B cell (primary cell): ENCODE measurements at regions not wholly inside any gene's neighbourhood (a gene's known extent, or its start where the extent isn't known, plus 50 kb on each side); places are given as distances from the start of the nearest gene placed in this dataset.

Experiments used
- ATAC-seq: fragments of 200-7000 bp; cut with Tn5 transposase; one replicate; pipeline ENCODE4 v1.10.0; 2021; ENCODE audit warnings: low read depth, mild to moderate bottlenecking, moderate number of reproducible peaks, moderate library complexity
- CTCF ChIA-PET: fragments of 350-600 bp; sonication (Branson Sonifier 250); formaldehyde crosslinking; loops from one replicate; lab custom pipeline; 2021; ENCODE audit warnings: antibody characterized with exemption, inconsistent platforms; lab: Charles Lee
- POLR2A ChIA-PET: fragments of 350-600 bp; sonication (Branson Sonifier 250); formaldehyde crosslinking; loops from one replicate; lab custom pipeline; 2021; ENCODE audit warnings: antibody characterized with exemption; lab: Charles Lee
- DNase-seq: peaks from one replicate; pipeline ENCODE4 v3.0.0; 2013
- H2AFZ ChIP-seq: 2 replicates; pipeline ENCODE4 v1.6.1; 2012; ENCODE audit warnings: mild to moderate bottlenecking, low read depth, low read length; ENCODE audit not compliant: insufficient read depth, poor library complexity, severe bottlenecking
- H3K27ac ChIP-seq, 2 donors: 1 replicate in 1 of 2; 2 replicates in 1 of 2; pipeline ENCODE4 v1.5.1; 2012 to 2013; ENCODE audit warnings: low read length in 2 of 2, mild to moderate bottlenecking in 2 of 2, moderate library complexity in 1 of 2
- H3K27me3 ChIP-seq, 4 experiments: fragments of 200-600 bp in 1 of 4; sonication (generic) in 1 of 4; replicated peaks in 1 of 4; 1 replicate in 2 of 4; 2 replicates in 2 of 4; pipeline versions ENCODE4 v1.6.1 to v1.7.0; 2013 to 2016; ENCODE audit warnings: low read length in 3 of 4, mild to moderate bottlenecking in 2 of 4, mixed read lengths in 1 of 4, moderate library complexity in 1 of 4; ENCODE audit not compliant: insufficient read depth in 4 of 4, control insufficient read depth in 3 of 4; ENCODE audit errors: control extremely low read depth in 1 of 4
- H3K36me3 ChIP-seq, 2 experiments: replicated peaks in 1 of 2; 1 replicate in 1 of 2; 2 replicates in 1 of 2; pipeline versions ENCODE4 v1.6.1 to v1.7.1; 2013; ENCODE audit warnings: low read length in 1 of 2; ENCODE audit not compliant: insufficient read depth in 2 of 2, control insufficient read depth in 1 of 2; ENCODE audit errors: control extremely low read depth in 1 of 2, extremely low read depth in 1 of 2
- H3K4me1 ChIP-seq, 2 donors: fragments of 200-600 bp in 1 of 2; sonication (generic) in 1 of 2; 1 replicate in 1 of 2; 2 replicates in 1 of 2; pipeline versions ENCODE4 v1.5.1 to v1.6.1; 2013 to 2017; ENCODE audit warnings: low read length in 2 of 2; ENCODE audit not compliant: control insufficient read depth in 2 of 2, insufficient read depth in 2 of 2
- H3K4me2 ChIP-seq: replicated peaks from 2 replicates; pipeline ENCODE3; 2012; ENCODE audit warnings: mild to moderate bottlenecking, low read depth, low read length; ENCODE audit not compliant: poor library complexity, severe bottlenecking
- H3K4me3 ChIP-seq, 5 experiments: fragments of 200-600 bp in 1 of 5; sonication (generic) in 1 of 5; 1 replicate in 3 of 5; 2 replicates in 2 of 5; pipeline versions ENCODE4 v1.5.1 to v1.7.0; 2011 to 2016; ENCODE audit warnings: low read length in 4 of 5, mild to moderate bottlenecking in 4 of 5, low read depth in 2 of 5, control low read depth in 1 of 5, moderate library complexity in 1 of 5; ENCODE audit not compliant: insufficient read depth in 1 of 5; ENCODE audit errors: control extremely low read depth in 1 of 5, extremely low read depth in 1 of 5
- H3K79me2 ChIP-seq: fragments of 200-600 bp; sonication (generic); one replicate; pipeline ENCODE4 v1.6.0; 2016; ENCODE audit warnings: low read length; ENCODE audit not compliant: control insufficient read depth, insufficient read depth
- H3K9ac ChIP-seq: fragments of 200-600 bp; sonication (generic); 2 replicates; pipeline ENCODE4 v1.6.1; 2017; ENCODE audit warnings: mild to moderate bottlenecking, low read length, moderate library complexity
- H3K9me3 ChIP-seq, 3 donors: one replicate each; pipeline versions ENCODE4 v1.6.1 to v1.7.1; 2013; ENCODE audit warnings: low read length in 2 of 3; ENCODE audit not compliant: control insufficient read depth in 2 of 3, insufficient read depth in 1 of 3; ENCODE audit errors: control extremely low read depth in 1 of 3
- H4K20me1 ChIP-seq: 2 replicates; pipeline ENCODE4 v1.6.0; 2012; ENCODE audit warnings: mild to moderate bottlenecking, low read length; ENCODE audit not compliant: insufficient read depth, control insufficient read depth, poor library complexity, severe bottlenecking
- H3K27ac Mint-ChIP-seq: one replicate; pipeline ENCODE4 v1.8.0; 2021; ENCODE audit warnings: mixed read lengths
- H3K27me3 Mint-ChIP-seq: one replicate; pipeline ENCODE4 v1.8.0; 2021; ENCODE audit warnings: mixed read lengths
- H3K4me1 Mint-ChIP-seq: one replicate; pipeline ENCODE4 v1.8.0; 2021; ENCODE audit warnings: mixed read lengths
- H3K4me3 Mint-ChIP-seq: one replicate; pipeline ENCODE4 v1.8.0; 2021; ENCODE audit warnings: mixed read lengths
- H3K9me3 Mint-ChIP-seq: one replicate; pipeline ENCODE4 v1.8.0; 2022; ENCODE audit warnings: mixed read lengths; ENCODE audit not compliant: insufficient read depth
- EZH2 ChIP-seq: IDR thresholded peaks from 2 replicates; pipeline ENCODE4 v1.6.1; 2012; ENCODE audit warnings: borderline replicate concordance, low read depth, mild to moderate bottlenecking, moderate library complexity, low read length; ENCODE audit not compliant: insufficient read depth, poor library complexity, severe bottlenecking
- WGBS: methylation state at CpG from one replicate; pipeline ENCODE4 v1.1.5; 2013; ENCODE audit warnings: missing lambda C conversion rate; ENCODE audit not compliant: insufficient coverage; 5-methylcytosine and 5-hydroxymethylcytosine counted together
- intact Hi-C: fragments of 100-400 bp; cut with micrococcal nuclease; formaldehyde crosslinking; loops from one replicate; pipeline ENCODE4 v1.10.0; 2022
- TF ChIP-seq, protein P1 (sequence below): fragments of 200-600 bp; IDR thresholded peaks from one replicate; pipeline ENCODE4 v1.8.0; 2022; ENCODE audit warnings: antibody characterized with exemption, mild to moderate bottlenecking

DNA sequence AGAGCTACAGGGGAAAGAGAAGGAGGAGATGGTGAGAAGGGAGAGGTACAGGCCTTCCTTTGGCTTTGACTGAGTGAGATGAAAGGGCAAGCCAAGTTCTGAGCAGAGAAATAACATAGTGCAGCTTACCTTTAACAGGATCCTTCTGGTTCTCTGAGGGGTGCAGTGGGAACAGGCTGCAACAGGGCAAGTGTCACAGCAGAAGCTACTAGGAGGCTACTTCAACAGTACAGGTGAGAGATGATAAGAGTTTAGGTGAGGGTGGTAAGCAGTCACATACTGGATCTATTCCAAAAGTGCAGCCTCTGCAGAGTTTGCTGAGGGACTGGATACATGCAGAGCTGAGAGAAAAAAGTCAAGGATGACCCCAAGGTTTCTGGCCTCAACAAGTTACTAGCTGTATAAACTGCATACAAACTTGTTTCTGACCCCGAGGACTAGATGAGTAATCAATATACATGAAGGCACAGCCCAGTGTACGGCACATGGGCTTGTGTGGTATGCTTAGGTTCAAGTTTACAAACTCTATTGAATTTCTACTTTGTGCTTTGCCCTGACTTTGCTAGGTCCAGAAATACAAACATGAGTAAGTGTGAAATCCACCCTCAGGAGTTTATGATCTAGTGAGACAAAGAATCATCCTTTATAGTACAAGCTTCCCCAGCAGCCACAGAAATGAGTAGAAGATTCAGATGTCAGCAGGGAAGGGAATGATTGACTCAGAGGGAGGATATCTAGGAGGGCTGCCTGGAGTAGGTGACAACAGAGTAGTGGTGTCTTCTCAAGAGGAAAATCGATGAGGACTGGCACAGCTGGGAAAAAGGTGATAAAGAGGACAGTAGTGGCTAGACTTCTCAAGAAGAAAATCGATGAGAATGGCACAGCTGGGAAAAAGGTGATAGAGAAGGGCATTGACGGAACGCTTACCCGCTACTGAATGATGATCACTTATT is 78.2 kb upstream of the TJP1 start:
- Histone ChIP-seq H4K20me1 (no peaks in the 10 kb centered on the region), H3K79me2 (no peaks in the 10 kb centered on the region), H2AFZ (no peak overlapping the region), H3K27ac (no peak overlapping the region), H3K27me3 (no peaks in the 10 kb centered on the region), H3K36me3 (no peaks in the 10 kb centered on the region), H3K4me2 (no peak overlapping the region), H3K9me3 (peaks cover 0 to 8% (median 0%) of the 10 kb centered on the region in 3 donors), H3K4me1 (no peaks in the 10 kb centered on the region), H3K4me3 (no peak overlapping the region), H3K9ac (no peak overlapping the region)
- CTCF ChIA-PET = no interaction called here
- DNase-seq = no peak
- ATAC-seq = no peak
- Mint-ChIP-seq H3K4me3 (no peak overlapping the region), H3K27me3 (peaks cover 5% of the 10 kb centered on the region), H3K4me1 (no peaks in the 10 kb centered on the region), H3K9me3 (peaks cover 5% of the 10 kb centered on the region), H3K27ac (no peak overlapping the region)
- intact Hi-C loops = no loop called here
- POLR2A ChIA-PET = no interaction called here
- TF ChIP-seq, protein P1, sequence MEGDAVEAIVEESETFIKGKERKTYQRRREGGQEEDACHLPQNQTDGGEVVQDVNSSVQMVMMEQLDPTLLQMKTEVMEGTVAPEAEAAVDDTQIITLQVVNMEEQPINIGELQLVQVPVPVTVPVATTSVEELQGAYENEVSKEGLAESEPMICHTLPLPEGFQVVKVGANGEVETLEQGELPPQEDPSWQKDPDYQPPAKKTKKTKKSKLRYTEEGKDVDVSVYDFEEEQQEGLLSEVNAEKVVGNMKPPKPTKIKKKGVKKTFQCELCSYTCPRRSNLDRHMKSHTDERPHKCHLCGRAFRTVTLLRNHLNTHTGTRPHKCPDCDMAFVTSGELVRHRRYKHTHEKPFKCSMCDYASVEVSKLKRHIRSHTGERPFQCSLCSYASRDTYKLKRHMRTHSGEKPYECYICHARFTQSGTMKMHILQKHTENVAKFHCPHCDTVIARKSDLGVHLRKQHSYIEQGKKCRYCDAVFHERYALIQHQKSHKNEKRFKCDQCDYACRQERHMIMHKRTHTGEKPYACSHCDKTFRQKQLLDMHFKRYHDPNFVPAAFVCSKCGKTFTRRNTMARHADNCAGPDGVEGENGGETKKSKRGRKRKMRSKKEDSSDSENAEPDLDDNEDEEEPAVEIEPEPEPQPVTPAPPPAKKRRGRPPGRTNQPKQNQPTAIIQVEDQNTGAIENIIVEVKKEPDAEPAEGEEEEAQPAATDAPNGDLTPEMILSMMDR = no peak
- TF ChIP-seq EZH2 = no peak
- 76% methylated on average over 2 of the region's 7 CpGs for WGBS

DNA sequence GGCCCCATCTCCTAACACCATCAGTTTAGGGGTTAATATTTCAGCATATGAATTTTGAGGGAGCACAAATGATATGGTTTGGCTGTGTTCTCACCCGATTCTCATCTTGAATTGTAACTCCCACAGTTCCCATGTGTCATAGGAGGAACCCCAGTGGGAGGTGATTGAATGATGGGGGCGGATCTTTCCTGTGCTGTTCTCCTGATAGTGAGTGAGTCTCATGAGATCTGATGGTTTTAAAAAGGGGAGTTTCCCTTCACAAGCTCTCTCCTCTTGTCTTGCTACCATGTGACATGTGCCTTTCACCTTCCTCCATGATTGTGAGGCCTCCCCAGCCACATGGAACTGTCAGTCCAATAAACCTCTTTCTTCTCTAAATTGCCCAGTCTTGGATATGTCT is 73.8 kb upstream of the TJP1 start:
- H3K4me3 Mint-ChIP-seq = no peak overlapping the region
- H3K9me3 ChIP-seq = peaks cover 0 to 17% (median 0%) of the 10 kb centered on the region in 3 donors
- no peak for ATAC-seq
- no peak overlapping the region for H3K27ac Mint-ChIP-seq
- no peak for DNase-seq
- no peak overlapping the region for H3K27ac ChIP-seq
- no CpG with 5 or more reads among the region's 2 CpGs for WGBS
- no peak overlapping the region for H3K4me3 ChIP-seq
- TF ChIP-seq, protein P1 = no peak
- no peak for TF ChIP-seq EZH2
- H2AFZ ChIP-seq = no peak overlapping the region
- no peaks in the 10 kb centered on the region for H3K4me1 ChIP-seq
- intact Hi-C loops = no loop called here
- ChIA-PET POLR2A (no interaction called here), CTCF (no interaction called here)
- H3K4me1 Mint-ChIP-seq = no peaks in the 10 kb centered on the region
- no peaks in the 10 kb centered on the region for H3K79me2 ChIP-seq
- no peaks in the 10 kb centered on the region for H3K36me3 ChIP-seq
- peaks cover 5% of the 10 kb centered on the region for H3K9me3 Mint-ChIP-seq
- H3K4me2 ChIP-seq = no peak overlapping the region
- H3K27me3 ChIP-seq = no peaks in the 10 kb centered on the region
- no peaks in the 10 kb centered on the region for H4K20me1 ChIP-seq
- peaks cover 5% of the 10 kb centered on the region for H3K27me3 Mint-ChIP-seq
- H3K9ac ChIP-seq = no peak overlapping the region
